ENCODE measurements at regions not wholly inside any gene's neighbourhood (a gene's known extent, or its start where the extent isn't known, plus 50 kb on each side); places are given as distances from the start of the nearest gene placed in this dataset.

DNA sequence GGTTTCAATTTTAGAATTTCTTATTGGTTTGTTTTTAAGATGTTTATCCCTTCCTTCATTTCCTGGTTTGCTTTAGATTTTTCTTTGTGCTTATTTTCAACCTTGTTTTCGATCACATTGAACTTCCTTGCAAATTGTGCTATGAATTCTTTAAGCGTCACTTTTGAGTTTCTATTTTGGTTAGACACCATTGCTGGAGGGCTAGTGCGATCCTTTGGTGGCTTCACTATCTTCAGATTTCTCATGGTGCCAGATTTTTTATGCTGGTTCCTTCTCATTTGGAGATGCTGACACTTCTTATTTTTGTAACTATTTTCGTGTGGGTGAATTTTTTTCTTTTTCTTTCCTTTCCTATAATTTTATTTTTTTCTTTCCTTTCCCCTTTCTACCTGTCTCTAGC lies 227.2 kb upstream of the HDX start:
- WGBS, 2 donors, result 49 to 60% methylated on average over 4 of the region's 4 CpGs

DNA sequence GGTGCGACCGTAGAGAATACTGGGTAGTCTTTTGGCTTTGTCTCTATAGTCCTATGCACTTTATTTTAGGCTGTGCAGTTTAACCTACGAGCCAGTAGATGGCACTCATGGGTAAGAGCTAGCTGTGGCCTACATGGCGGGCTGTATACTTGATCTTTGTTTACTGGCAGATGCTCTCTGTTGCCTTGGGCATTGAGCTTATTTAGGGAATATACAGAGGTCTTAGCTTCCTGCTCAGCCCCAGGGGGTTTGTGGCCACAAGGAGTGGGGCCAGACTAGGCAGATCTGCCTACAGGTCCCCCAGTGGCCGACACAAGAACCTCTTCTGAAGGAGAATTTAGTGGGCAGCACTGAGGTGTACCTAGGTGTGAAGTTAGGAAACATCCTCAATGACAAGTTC lies 227.6 kb upstream of the HDX start:
- DNase-seq (peak; percentile 29 to 61 (median 54)), ATAC-seq (ENCODE audit: insufficient read depth, low FRiP score) (peak; percentile 72)
- Histone ChIP-seq H3K36me3 (ENCODE audit: control insufficient read depth in 4 of 4, insufficient read depth in 4 of 4, low read length in 4 of 4) (no peaks in the 10 kb centered on the region), H3K4me3 (no peak overlapping the region), H3K9ac (ENCODE audit: insufficient read depth in 1 of 2, low read length in 2 of 2) (no peak overlapping the region), H3K4me1 (ENCODE audit: control insufficient read depth in 5 of 5, insufficient read depth in 5 of 5, low read length in 5 of 5) (no peaks in the 10 kb centered on the region), H3K27ac (ENCODE audit: low read depth in 1 of 2, low read length in 1 of 2) (no peak overlapping the region), H3K9me3 (ENCODE audit: control insufficient read depth in 4 of 4, insufficient read depth in 3 of 4, low read length in 3 of 4) (no peaks in the 10 kb centered on the region), H3K27me3 (ENCODE audit: control insufficient read depth in 3 of 3, insufficient read depth in 3 of 3, low read length in 2 of 3) (peaks cover 0 to 2% (median 0%) of the 10 kb centered on the region in 3 donors)
- TF ChIP-seq, protein P1, sequence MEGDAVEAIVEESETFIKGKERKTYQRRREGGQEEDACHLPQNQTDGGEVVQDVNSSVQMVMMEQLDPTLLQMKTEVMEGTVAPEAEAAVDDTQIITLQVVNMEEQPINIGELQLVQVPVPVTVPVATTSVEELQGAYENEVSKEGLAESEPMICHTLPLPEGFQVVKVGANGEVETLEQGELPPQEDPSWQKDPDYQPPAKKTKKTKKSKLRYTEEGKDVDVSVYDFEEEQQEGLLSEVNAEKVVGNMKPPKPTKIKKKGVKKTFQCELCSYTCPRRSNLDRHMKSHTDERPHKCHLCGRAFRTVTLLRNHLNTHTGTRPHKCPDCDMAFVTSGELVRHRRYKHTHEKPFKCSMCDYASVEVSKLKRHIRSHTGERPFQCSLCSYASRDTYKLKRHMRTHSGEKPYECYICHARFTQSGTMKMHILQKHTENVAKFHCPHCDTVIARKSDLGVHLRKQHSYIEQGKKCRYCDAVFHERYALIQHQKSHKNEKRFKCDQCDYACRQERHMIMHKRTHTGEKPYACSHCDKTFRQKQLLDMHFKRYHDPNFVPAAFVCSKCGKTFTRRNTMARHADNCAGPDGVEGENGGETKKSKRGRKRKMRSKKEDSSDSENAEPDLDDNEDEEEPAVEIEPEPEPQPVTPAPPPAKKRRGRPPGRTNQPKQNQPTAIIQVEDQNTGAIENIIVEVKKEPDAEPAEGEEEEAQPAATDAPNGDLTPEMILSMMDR (IDR thresholded peaks at IDR 0.05; ENCODE audit: control extremely low read depth, extremely low read depth), result peak; percentile 38
- 23 to 24% methylated on average over 5 of the region's 5 CpGs for WGBS, 2 donors

More for the DNA sequence above, 227.2 kb upstream of the HDX start:
- no peak for ATAC-seq (ENCODE audit: insufficient read depth, low FRiP score)
- H3K27ac ChIP-seq (ENCODE audit: low read depth in 1 of 2, low read length in 1 of 2), result no peak overlapping the region
- H3K27me3 ChIP-seq (ENCODE audit: control insufficient read depth in 3 of 3, insufficient read depth in 3 of 3, low read length in 2 of 3), result peaks cover 0 to 2% (median 0%) of the 10 kb centered on the region in 3 donors
- no peaks in the 10 kb centered on the region for H3K36me3 ChIP-seq (ENCODE audit: control insufficient read depth in 4 of 4, insufficient read depth in 4 of 4, low read length in 4 of 4)
- H3K9me3 ChIP-seq (ENCODE audit: control insufficient read depth in 4 of 4, insufficient read depth in 3 of 4, low read length in 3 of 4), result no peaks in the 10 kb centered on the region
- no peak overlapping the region for H3K4me3 ChIP-seq
- H3K9ac ChIP-seq (ENCODE audit: insufficient read depth in 1 of 2, low read length in 2 of 2), result no peak overlapping the region
- TF ChIP-seq, protein P1 (IDR thresholded peaks at IDR 0.05; ENCODE audit: control extremely low read depth, extremely low read depth), result no peak
- no peaks in the 10 kb centered on the region for H3K4me1 ChIP-seq (ENCODE audit: control insufficient read depth in 5 of 5, insufficient read depth in 5 of 5, low read length in 5 of 5)
- no peak for DNase-seq

DNA sequence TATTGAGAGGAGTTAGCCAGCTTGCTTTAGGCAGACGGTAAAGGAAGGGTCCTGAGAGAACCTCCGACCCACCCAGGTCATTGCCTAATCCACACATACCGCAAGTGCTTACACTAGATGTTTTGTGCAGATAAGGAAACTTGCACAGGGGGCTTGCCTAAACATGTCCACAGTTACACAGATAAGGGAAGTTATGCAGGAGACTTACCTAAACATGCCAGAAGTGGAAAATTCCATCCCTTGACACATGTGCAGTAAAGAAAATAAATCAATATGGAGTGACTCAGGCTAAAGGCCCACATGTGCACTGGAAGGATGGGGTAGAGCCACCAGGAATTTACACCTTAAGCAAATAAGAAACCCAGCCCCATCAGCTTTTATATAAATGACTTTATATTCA lies 232.8 kb upstream of the HDX start:
- no peaks in the 10 kb centered on the region for H3K36me3 ChIP-seq (ENCODE audit: control insufficient read depth in 4 of 4, insufficient read depth in 4 of 4, low read length in 4 of 4)
- H3K4me1 ChIP-seq (ENCODE audit: control insufficient read depth in 5 of 5, insufficient read depth in 5 of 5, low read length in 5 of 5), result peaks cover 0 to 16% (median 0%) of the 10 kb centered on the region in 5 donors
- no peak overlapping the region for H3K4me3 ChIP-seq
- H3K27me3 ChIP-seq (ENCODE audit: control insufficient read depth in 3 of 3, insufficient read depth in 3 of 3, low read length in 2 of 3), result no peaks in the 10 kb centered on the region
- H3K9me3 ChIP-seq (ENCODE audit: control insufficient read depth in 4 of 4, insufficient read depth in 3 of 4, low read length in 3 of 4), result peaks cover 0 to 2% (median 0%) of the 10 kb centered on the region in 4 donors
- WGBS, 2 donors, result 2 to 49% methylated on average over 3 of the region's 3 CpGs
- ATAC-seq (ENCODE audit: insufficient read depth, low FRiP score) (no peak), DNase-seq (no peak)
- no peak overlapping the region for H3K9ac ChIP-seq (ENCODE audit: insufficient read depth in 1 of 2, low read length in 2 of 2)
- TF ChIP-seq, protein P1 (IDR thresholded peaks at IDR 0.05; ENCODE audit: control extremely low read depth, extremely low read depth), result no peak
- no peak overlapping the region for H3K27ac ChIP-seq (ENCODE audit: low read depth in 1 of 2, low read length in 1 of 2)

DNA sequence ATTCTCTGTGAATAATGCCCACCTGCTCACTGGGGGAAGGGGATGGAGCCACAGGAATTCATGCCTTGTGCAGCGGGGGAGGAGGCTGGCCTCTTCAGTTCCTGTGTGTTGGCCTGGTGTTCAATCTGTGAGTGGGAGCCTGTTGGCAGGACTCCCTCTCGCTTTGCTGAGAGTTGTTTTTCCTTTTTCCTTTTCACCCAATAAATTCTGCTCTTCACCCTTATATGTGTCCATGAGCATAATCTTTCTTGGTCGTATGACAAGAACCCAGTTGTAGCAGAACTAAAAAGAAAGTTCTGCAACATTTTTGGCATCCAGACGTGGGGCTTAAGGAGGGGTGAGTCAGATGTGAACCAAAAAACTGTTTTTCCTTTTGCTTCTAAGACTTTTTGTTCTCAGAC lies 235.2 kb upstream of the HDX start:
- H3K4me3 ChIP-seq, result no peak overlapping the region
- DNase-seq (peak in 2 of 3 donors; percentile 55 to 70), ATAC-seq (ENCODE audit: insufficient read depth, low FRiP score) (no peak)
- TF ChIP-seq, protein P1 (IDR thresholded peaks at IDR 0.05; ENCODE audit: control extremely low read depth, extremely low read depth), result no peak
- no peak overlapping the region for H3K27ac ChIP-seq (ENCODE audit: low read depth in 1 of 2, low read length in 1 of 2)
- H3K36me3 ChIP-seq (ENCODE audit: control insufficient read depth in 4 of 4, insufficient read depth in 4 of 4, low read length in 4 of 4), result no peaks in the 10 kb centered on the region
- H3K9me3 ChIP-seq (ENCODE audit: control insufficient read depth in 4 of 4, insufficient read depth in 3 of 4, low read length in 3 of 4), result peaks cover 0 to 2% (median 0%) of the 10 kb centered on the region in 4 donors
- no peak overlapping the region for H3K9ac ChIP-seq (ENCODE audit: insufficient read depth in 1 of 2, low read length in 2 of 2)
- WGBS, 2 donors, result 53 to 77% methylated on average over 4 of the region's 4 CpGs
- H3K4me1 ChIP-seq (ENCODE audit: control insufficient read depth in 5 of 5, insufficient read depth in 5 of 5, low read length in 5 of 5), result peaks cover 0 to 16% (median 0%) of the 10 kb centered on the region in 5 donors
- peaks cover 0 to 2% (median 0%) of the 10 kb centered on the region in 3 donors for H3K27me3 ChIP-seq (ENCODE audit: control insufficient read depth in 3 of 3, insufficient read depth in 3 of 3, low read length in 2 of 3)
